NCI-H2081 treated with DMSO at 0.1 percent for 48 hours (cell line): ENCODE measurements at regions not wholly inside any gene's neighbourhood (a gene's known extent, or its start where the extent isn't known, plus 50 kb on each side); places are given as distances from the start of the nearest gene placed in this dataset.

Experiments
- DNase-seq: peaks from one replicate; lab custom pipeline; 2025; lab: John Stamatoyannopoulos, UW

- no peak for DNase-seq
Observed at GRCh38 chr6:88342336-88342735, 176.2 kb upstream of the CNR1 start.

GRCh38 chr6:88339761-88340160 is 173.6 kb upstream of the CNR1 start:
- DNase-seq: no peak

GRCh38 chr6:88321306-88321705 is 155.2 kb upstream of the CNR1 start:
- no peak for DNase-seq

- DNase-seq: no peak
Observed at GRCh38 chr6:88311561-88311960, 145.4 kb upstream of the CNR1 start.

GRCh38 chr6:88304520-88304919 is 138.4 kb upstream of the CNR1 start:
- DNase-seq: no peak

GRCh38 chr6:88302769-88303225 is 136.7 kb upstream of the CNR1 start:
- no peak for DNase-seq

- no peak for DNase-seq
Observed at GRCh38 chr6:88301888-88302768, 136.0 kb upstream of the CNR1 start.

- DNase-seq: no peak
Observed at GRCh38 chr6:88301256-88301655, 135.1 kb upstream of the CNR1 start.

GRCh38 chr6:88298066-88298845 is 132.1 kb upstream of the CNR1 start:
- DNase-seq: no peak

- DNase-seq: no peak
Observed at GRCh38 chr6:88296694-88297093, 130.5 kb upstream of the CNR1 start.

GRCh38 chr6:88295663-88296062 is 129.5 kb upstream of the CNR1 start:
- DNase-seq: no peak

GRCh38 chr6:88294702-88295101 is 128.6 kb upstream of the CNR1 start:
- no peak for DNase-seq

GRCh38 chr6:88290411-88290810 is 124.3 kb upstream of the CNR1 start:
- DNase-seq: no peak

GRCh38 chr6:88287696-88288095 is 121.5 kb upstream of the CNR1 start:
- no peak for DNase-seq

- no peak for DNase-seq
Observed at GRCh38 chr6:88276331-88276730, 110.2 kb upstream of the CNR1 start.

- DNase-seq: no peak
Observed at GRCh38 chr6:88268508-88268907, 102.4 kb upstream of the CNR1 start.

GRCh38 chr6:88266126-88266525 is 100.0 kb upstream of the CNR1 start:
- no peak for DNase-seq

- DNase-seq: no peak
Observed at GRCh38 chr6:88263591-88263990, 97.4 kb upstream of the CNR1 start.

GRCh38 chr6:88262332-88262731 is 96.2 kb upstream of the CNR1 start:
- DNase-seq: no peak

GRCh38 chr6:88251301-88251700 is 85.2 kb upstream of the CNR1 start:
- DNase-seq: no peak

- DNase-seq: no peak
Observed at GRCh38 chr6:88248709-88249321, 82.7 kb upstream of the CNR1 start.

- no peak for DNase-seq
Observed at GRCh38 chr6:88246654-88247053, 80.5 kb upstream of the CNR1 start.

GRCh38 chr6:88244721-88245120 is 78.6 kb upstream of the CNR1 start:
- DNase-seq: no peak
